MM.1S (cell line): ENCODE measurements at regions not wholly inside any gene's neighbourhood (a gene's known extent, or its start where the extent isn't known, plus 50 kb on each side); places are given as distances from the start of the nearest gene placed in this dataset.

Experiments used
- DNase-seq: peaks from one replicate; pipeline ENCODE4 v3.0.0-alpha.2; 2015
- H2AFZ ChIP-seq: fragments of 300-600 bp; sonication (generic); 2 replicates; pipeline ENCODE4 v1.6.0; 2016; ENCODE audit warnings: antibody characterized with exemption, low read length
- H3F3A ChIP-seq: fragments of 300-600 bp; sonication (generic); 2 replicates; pipeline ENCODE4 v1.6.1; 2016; ENCODE audit warnings: mild to moderate bottlenecking, antibody characterized with exemption, low read length, moderate library complexity, mixed read lengths; ENCODE audit not compliant: insufficient read depth
- H3K27ac ChIP-seq: fragments of 300-600 bp; sonication (generic); 2 replicates; pipeline ENCODE4 v1.5.1; 2016; ENCODE audit warnings: mild to moderate bottlenecking, low read length
- H3K27me3 ChIP-seq: fragments of 300-600 bp; sonication (generic); replicated peaks from 2 replicates; pipeline ENCODE4 v1.6.0; 2016; ENCODE audit warnings: low read length; ENCODE audit not compliant: insufficient read depth
- H3K36me3 ChIP-seq: fragments of 300-600 bp; sonication (generic); replicated peaks from 2 replicates; pipeline ENCODE4 v1.6.1; 2016; ENCODE audit warnings: mild to moderate bottlenecking, low read length, mixed read lengths; ENCODE audit not compliant: insufficient read depth
- H3K4me1 ChIP-seq: fragments of 300-600 bp; sonication (generic); 2 replicates; pipeline ENCODE4 v1.6.1; 2016; ENCODE audit warnings: low read length, mixed read lengths
- H3K4me2 ChIP-seq: fragments of 300-600 bp; sonication (generic); 2 replicates; pipeline ENCODE4 v1.6.0; 2016; ENCODE audit warnings: low read depth, low read length
- H3K4me3 ChIP-seq: fragments of 300-600 bp; sonication (generic); 2 replicates; pipeline ENCODE4 v1.5.1; 2016; ENCODE audit warnings: low read length, mixed read lengths
- H3K79me2 ChIP-seq: fragments of 300-600 bp; sonication (generic); 2 replicates; pipeline ENCODE4 v1.6.1; 2016; ENCODE audit warnings: mixed run types, low read length, mixed read lengths
- H3K9ac ChIP-seq: fragments of 300-600 bp; sonication (generic); 2 replicates; pipeline ENCODE4 v1.6.1; 2016; ENCODE audit warnings: low read length, mixed read lengths
- H3K9me2 ChIP-seq: fragments of 300-600 bp; sonication (generic); replicated peaks from 2 replicates; pipeline ENCODE4 v1.6.1; 2016; ENCODE audit warnings: mild to moderate bottlenecking, low read length, mixed read lengths; ENCODE audit not compliant: insufficient read depth
- H3K9me3 ChIP-seq: fragments of 300-600 bp; sonication (generic); replicated peaks from 2 replicates; pipeline ENCODE4 v1.6.1; 2016; ENCODE audit warnings: mild to moderate bottlenecking, low read length, mixed read lengths; ENCODE audit not compliant: insufficient read depth
- H4K20me1 ChIP-seq: fragments of 300-600 bp; sonication (generic); 2 replicates; pipeline ENCODE4 v1.6.1; 2016; ENCODE audit warnings: mild to moderate bottlenecking, low read length, moderate library complexity, mixed read lengths; ENCODE audit not compliant: insufficient read depth
- EZH2 ChIP-seq: fragments of 300-600 bp; sonication (generic); optimal IDR thresholded peaks from 2 replicates; pipeline ENCODE3; 2017; ENCODE audit warnings: low read depth, mild to moderate bottlenecking, antibody characterized with exemption, low read length, mixed read lengths
- EZH2phosphoT487 ChIP-seq: fragments of 300-600 bp; sonication (generic); IDR thresholded peaks from 2 replicates; pipeline ENCODE4 v1.6.1; 2018; ENCODE audit warnings: antibody characterized with exemption, low read length
- TF ChIP-seq, protein P1 (sequence below): fragments of 300-600 bp; sonication (generic); IDR thresholded peaks from 2 replicates; pipeline ENCODE4 v1.5.1; 2016; ENCODE audit warnings: antibody characterized with exemption, low read length, mixed read lengths

DNA sequence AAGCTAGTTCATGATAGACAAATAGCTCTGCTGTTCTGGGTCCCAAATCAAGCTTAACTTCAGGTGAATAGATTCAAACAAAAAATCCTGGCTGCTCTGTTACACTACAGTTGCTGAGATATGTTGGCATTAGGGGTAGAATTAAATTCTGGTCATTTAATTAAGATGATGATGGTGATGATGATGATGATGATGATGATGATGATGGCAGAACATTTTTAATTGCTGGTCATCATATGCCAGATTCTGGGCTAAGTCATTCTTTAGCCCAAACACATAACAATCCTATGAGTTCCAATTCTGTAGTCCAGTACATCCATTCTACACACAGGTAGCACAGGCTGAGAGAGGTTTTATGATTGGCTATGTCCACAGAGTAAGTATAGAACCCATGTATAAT, 741.5 kb downstream of the STIM2 start:
- Histone ChIP-seq H3K27me3 (no peaks in the 10 kb centered on the region), H3K9me3 (no peaks in the 10 kb centered on the region), H3K79me2 (no peaks in the 10 kb centered on the region), H3K9ac (no peak overlapping the region), H3K9me2 (no peaks in the 10 kb centered on the region), H3K4me2 (no peak overlapping the region), H2AFZ (no peak overlapping the region), H3K27ac (no peak overlapping the region), H3K36me3 (no peaks in the 10 kb centered on the region), H4K20me1 (no peaks in the 10 kb centered on the region), H3F3A (no peaks in the 10 kb centered on the region), H3K4me1 (no peaks in the 10 kb centered on the region), H3K4me3 (no peak overlapping the region)
- TF ChIP-seq, protein P1, sequence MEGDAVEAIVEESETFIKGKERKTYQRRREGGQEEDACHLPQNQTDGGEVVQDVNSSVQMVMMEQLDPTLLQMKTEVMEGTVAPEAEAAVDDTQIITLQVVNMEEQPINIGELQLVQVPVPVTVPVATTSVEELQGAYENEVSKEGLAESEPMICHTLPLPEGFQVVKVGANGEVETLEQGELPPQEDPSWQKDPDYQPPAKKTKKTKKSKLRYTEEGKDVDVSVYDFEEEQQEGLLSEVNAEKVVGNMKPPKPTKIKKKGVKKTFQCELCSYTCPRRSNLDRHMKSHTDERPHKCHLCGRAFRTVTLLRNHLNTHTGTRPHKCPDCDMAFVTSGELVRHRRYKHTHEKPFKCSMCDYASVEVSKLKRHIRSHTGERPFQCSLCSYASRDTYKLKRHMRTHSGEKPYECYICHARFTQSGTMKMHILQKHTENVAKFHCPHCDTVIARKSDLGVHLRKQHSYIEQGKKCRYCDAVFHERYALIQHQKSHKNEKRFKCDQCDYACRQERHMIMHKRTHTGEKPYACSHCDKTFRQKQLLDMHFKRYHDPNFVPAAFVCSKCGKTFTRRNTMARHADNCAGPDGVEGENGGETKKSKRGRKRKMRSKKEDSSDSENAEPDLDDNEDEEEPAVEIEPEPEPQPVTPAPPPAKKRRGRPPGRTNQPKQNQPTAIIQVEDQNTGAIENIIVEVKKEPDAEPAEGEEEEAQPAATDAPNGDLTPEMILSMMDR = no peak
- TF ChIP-seq EZH2 = no peak
- DNase-seq = no peak

DNA sequence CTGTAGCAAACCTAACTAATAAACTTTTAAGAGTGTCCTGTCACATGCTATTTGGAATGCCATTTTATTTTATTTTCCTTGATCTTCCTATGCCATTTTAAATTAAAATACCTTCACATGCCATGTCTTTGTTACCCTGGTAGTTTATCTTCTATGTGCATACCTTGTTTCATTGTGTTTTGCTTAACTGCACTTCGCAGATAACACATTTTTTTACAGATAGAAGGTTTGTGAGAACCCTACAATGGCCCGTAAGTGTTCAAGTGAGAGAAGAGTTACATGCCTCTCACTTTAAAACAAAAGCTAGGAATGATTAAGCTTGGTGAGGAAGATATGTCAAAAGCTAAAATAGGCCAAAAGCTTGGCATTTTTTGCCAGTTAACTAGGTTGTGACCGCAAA, 744.1 kb downstream of the STIM2 start:
- H3K36me3 ChIP-seq = no peaks in the 10 kb centered on the region
- TF ChIP-seq, protein P1 = no peak
- no peak for TF ChIP-seq EZH2phosphoT487
- TF ChIP-seq EZH2 = no peak
- H3K4me3 ChIP-seq = no peak overlapping the region
- H3K4me1 ChIP-seq = no peaks in the 10 kb centered on the region
- no peaks in the 10 kb centered on the region for H3K27me3 ChIP-seq
- H3K4me2 ChIP-seq = no peak overlapping the region
- H3K79me2 ChIP-seq = no peaks in the 10 kb centered on the region
- no peak overlapping the region for H3K27ac ChIP-seq
- DNase-seq = no peak
- no peaks in the 10 kb centered on the region for H3K9me2 ChIP-seq
- no peak overlapping the region for H3K9ac ChIP-seq
- no peaks in the 10 kb centered on the region for H3K9me3 ChIP-seq
- H4K20me1 ChIP-seq = no peaks in the 10 kb centered on the region
- no peaks in the 10 kb centered on the region for H3F3A ChIP-seq
- no peak overlapping the region for H2AFZ ChIP-seq

DNA sequence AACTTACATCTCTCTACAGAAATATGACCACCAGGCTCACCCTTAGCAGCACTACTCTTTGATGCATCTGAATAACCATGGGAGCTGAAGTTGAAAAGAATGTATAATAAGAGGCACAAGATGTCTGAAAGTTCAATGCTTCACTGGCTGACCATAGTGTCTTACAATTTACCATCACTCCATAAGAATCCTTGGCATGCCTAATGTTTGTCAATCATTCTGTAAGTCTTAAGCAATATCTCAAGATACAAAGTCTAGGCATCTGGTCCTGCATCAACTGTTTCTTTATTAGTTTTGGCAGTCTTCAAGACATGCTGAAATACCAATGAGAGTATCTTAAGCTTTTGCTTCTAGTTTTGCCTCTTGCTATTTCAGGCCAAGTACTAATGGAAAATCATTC, 755.5 kb downstream of the STIM2 start:
- no peaks in the 10 kb centered on the region for H3K79me2 ChIP-seq
- no peak for DNase-seq
- H3F3A ChIP-seq = no peaks in the 10 kb centered on the region
- H3K9ac ChIP-seq = no peak overlapping the region
- no peak overlapping the region for H3K4me2 ChIP-seq
- no peaks in the 10 kb centered on the region for H4K20me1 ChIP-seq
- H3K9me2 ChIP-seq = no peaks in the 10 kb centered on the region
- no peaks in the 10 kb centered on the region for H3K36me3 ChIP-seq
- H3K4me1 ChIP-seq = no peaks in the 10 kb centered on the region
- no peak overlapping the region for H2AFZ ChIP-seq
- no peak overlapping the region for H3K4me3 ChIP-seq
- no peak overlapping the region for H3K27ac ChIP-seq
- H3K27me3 ChIP-seq = no peaks in the 10 kb centered on the region
- TF ChIP-seq, protein P1 = no peak
- TF ChIP-seq EZH2phosphoT487 = no peak
- no peak for TF ChIP-seq EZH2
- no peaks in the 10 kb centered on the region for H3K9me3 ChIP-seq
